GM12891 (cell line): ENCODE measurements at regions not wholly inside any gene's neighbourhood (a gene's known extent, or its start where the extent isn't known, plus 50 kb on each side); places are given as distances from the start of the nearest gene placed in this dataset.

ENCODE experiments used
- PAX5 ChIP-seq: IDR thresholded peaks from 2 replicates; pipeline ENCODE4 v1.6.1; 2011; ENCODE audit warnings: low read length, moderate library complexity, mild to moderate bottlenecking; ENCODE audit not compliant: insufficient read depth, severe bottlenecking
- POLR2A ChIP-seq: IDR thresholded peaks from 2 replicates; pipeline ENCODE4 v1.6.1; 2011; ENCODE audit warnings: low read depth, low read length, control low read depth
- POLR2AphosphoS5 ChIP-seq: IDR thresholded peaks from 2 replicates; pipeline ENCODE4 v1.6.1; 2011; ENCODE audit warnings: low read depth, low read length, control low read depth
- SPI1 ChIP-seq: IDR thresholded peaks from 2 replicates; pipeline ENCODE4 v1.6.1; 2011; ENCODE audit warnings: low read depth, low read length, control low read depth
- TAF1 ChIP-seq: IDR thresholded peaks from 2 replicates; pipeline ENCODE4 v1.6.1; 2011; ENCODE audit warnings: low read depth, low read length, control low read depth

GRCh38 chr3:124230432-124230831 is 238.5 kb upstream of the ROPN1 start:
- TF ChIP-seq TAF1 (no peak), POLR2A (no peak), POLR2AphosphoS5 (no peak), SPI1 (no peak), PAX5 (no peak)
